ENCODE measurements at regions not wholly inside any gene's neighbourhood (a gene's known extent, or its start where the extent isn't known, plus 50 kb on each side); places are given as distances from the start of the nearest gene placed in this dataset.

DNA sequence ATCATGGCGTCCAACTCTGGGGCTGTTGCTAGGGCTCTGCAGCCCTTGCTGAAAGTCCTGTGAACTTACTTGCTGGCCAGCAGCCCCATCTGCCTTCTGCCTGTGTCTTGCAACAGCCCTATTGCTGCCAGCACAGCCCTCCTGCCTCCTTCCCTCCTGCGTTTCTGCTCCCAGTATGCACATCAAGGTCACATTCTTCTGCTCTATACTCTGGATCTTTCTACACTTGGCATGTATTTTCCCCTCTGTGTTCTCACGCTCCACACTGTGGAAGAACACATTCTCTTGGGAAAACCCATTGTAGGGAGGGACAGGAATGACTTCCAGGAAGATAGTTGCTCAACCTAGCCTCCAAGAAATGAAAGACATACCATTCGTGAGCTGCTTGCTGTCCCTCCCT is 80.9 kb upstream of the PHACTR2 start:
- TF ChIP-seq, protein P1, sequence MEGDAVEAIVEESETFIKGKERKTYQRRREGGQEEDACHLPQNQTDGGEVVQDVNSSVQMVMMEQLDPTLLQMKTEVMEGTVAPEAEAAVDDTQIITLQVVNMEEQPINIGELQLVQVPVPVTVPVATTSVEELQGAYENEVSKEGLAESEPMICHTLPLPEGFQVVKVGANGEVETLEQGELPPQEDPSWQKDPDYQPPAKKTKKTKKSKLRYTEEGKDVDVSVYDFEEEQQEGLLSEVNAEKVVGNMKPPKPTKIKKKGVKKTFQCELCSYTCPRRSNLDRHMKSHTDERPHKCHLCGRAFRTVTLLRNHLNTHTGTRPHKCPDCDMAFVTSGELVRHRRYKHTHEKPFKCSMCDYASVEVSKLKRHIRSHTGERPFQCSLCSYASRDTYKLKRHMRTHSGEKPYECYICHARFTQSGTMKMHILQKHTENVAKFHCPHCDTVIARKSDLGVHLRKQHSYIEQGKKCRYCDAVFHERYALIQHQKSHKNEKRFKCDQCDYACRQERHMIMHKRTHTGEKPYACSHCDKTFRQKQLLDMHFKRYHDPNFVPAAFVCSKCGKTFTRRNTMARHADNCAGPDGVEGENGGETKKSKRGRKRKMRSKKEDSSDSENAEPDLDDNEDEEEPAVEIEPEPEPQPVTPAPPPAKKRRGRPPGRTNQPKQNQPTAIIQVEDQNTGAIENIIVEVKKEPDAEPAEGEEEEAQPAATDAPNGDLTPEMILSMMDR (IDR thresholded peaks at IDR 0.05): no peak
- H3K27me3 ChIP-seq: no peaks in the 10 kb centered on the region
- 50 to 66% methylated on average over 4 of the region's 4 CpGs for WGBS, 2 donors
- intact Hi-C loops (cut with DNase I): no loop called here
- peak in 3 of 4 donors; percentile 29 to 36 (median 35) for ATAC-seq
- no peaks in the 10 kb centered on the region for H3K4me1 ChIP-seq
- no peak overlapping the region for H3K27ac ChIP-seq
- H3K36me3 ChIP-seq: no peaks in the 10 kb centered on the region
- no peak overlapping the region for H3K4me3 ChIP-seq
- DNase-seq: no peak
- no peak for FAIRE-seq
- no peaks in the 10 kb centered on the region for H3K9me3 ChIP-seq

DNA sequence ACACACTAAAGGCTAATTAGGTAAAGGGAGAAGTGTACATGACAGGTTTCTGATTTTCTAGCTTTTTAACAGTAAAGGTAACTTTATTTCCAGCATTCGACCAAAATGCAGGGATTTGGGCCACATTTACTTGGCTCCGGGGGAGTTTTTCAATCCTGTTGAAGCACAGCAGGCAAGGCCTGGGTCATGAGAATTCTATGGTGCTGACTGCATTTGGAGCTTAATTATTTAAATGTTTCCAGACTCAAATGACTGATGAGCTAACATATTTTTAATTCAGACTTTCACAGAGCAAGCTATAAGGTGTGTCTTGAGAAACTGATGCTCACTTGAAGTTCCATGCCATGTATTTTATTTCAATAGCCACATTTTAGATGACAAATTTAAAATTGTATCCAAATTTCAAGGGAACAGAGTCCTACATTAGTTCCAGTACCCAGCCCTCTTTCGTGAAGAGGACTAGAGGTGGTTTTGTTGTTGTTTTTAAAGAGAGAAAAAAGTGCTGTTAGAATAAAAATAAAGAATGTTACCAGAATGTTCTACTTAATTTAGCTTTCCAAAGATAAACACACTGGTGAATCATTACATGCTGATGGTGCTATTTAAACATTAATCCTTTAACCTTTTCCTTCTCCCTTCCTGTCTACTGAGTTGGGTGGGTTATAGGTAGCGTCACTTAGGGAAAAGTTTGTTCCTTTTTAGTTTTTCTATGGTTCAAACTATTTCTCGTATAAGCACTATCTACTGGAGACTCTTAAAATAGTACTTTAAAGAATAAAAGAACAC is 82.3 kb upstream of the PHACTR2 start:
- TF ChIP-seq, protein P1 (IDR thresholded peaks at IDR 0.05): no peak
- FAIRE-seq (no peak), ATAC-seq (peak in 1 of 4 donors; percentile 39), DNase-seq (no peak)
- Histone ChIP-seq H3K4me3 (no peak overlapping the region), H3K36me3 (no peaks in the 10 kb centered on the region), H3K9me3 (no peaks in the 10 kb centered on the region), H3K27me3 (no peaks in the 10 kb centered on the region), H3K4me1 (no peaks in the 10 kb centered on the region), H3K27ac (no peak overlapping the region)
- intact Hi-C loops (cut with DNase I): no loop called here
- 73 to 77% methylated on average over 5 of the region's 5 CpGs for WGBS, 2 donors

DNA sequence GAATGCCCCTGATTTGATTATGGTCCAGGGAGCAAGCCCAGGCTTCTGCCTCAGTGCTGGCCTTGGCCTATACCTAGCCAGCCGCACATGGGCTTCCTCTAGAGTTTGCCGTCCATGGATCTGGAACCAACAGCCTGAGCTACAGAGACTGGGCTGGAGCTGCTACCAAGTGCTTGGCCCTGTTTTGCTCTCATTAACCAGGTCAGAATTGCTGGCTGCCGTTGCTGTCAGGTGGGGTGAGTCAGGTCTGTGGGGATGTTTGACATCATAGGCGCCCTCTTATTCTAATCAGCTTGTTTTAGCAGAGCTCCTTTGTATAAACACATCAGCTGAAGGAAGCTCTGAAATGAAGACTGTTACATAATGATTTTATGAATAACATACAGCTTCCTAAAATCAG is 83.1 kb upstream of the PHACTR2 start:
- H3K4me1 ChIP-seq: no peaks in the 10 kb centered on the region
- 79 to 81% methylated on average over 4 of the region's 4 CpGs for WGBS, 2 donors
- no peaks in the 10 kb centered on the region for H3K27me3 ChIP-seq
- H3K9me3 ChIP-seq: no peaks in the 10 kb centered on the region
- no peaks in the 10 kb centered on the region for H3K36me3 ChIP-seq
- intact Hi-C loops (cut with DNase I): no loop called here
- DNase-seq: no peak
- no peak overlapping the region for H3K27ac ChIP-seq
- no peak overlapping the region for H3K4me3 ChIP-seq
- FAIRE-seq: no peak
- TF ChIP-seq, protein P1 (IDR thresholded peaks at IDR 0.05): no peak
- ATAC-seq: peak in 3 of 4 donors; percentile 21 to 83 (median 58)

DNA sequence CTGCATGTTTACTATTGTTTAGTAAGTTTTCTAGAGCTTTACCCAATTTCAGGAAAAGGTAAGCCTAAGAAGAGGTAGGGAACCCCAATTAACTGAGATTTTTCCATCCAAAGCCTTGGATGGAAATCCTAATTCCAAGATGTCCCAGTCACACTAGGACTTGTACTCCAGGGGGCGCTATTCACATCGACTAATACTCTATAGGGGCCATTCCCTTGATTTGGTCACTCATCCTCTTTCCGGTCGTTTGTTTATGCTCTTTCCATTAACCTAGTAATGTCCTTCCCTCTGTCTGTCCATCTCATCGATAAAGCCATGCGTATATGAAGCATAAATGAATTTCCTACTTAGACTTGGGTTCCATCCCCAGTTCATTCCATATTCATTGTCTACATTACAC is 80.8 kb upstream of the FUCA2 start:
- ATAC-seq (no peak), DNase-seq (no peak), FAIRE-seq (no peak)
- intact Hi-C loops (cut with DNase I): no loop called here
- Histone ChIP-seq H3K27ac (no peak overlapping the region), H3K4me1 (no peaks in the 10 kb centered on the region), H3K4me3 (no peak overlapping the region), H3K9me3 (no peaks in the 10 kb centered on the region), H3K27me3 (no peaks in the 10 kb centered on the region), H3K36me3 (no peaks in the 10 kb centered on the region)
- 53 to 59% methylated on average over 6 of the region's 6 CpGs for WGBS, 2 donors
- TF ChIP-seq, protein P1 (IDR thresholded peaks at IDR 0.05): peak in 2 of 4 donors; percentile 19

DNA sequence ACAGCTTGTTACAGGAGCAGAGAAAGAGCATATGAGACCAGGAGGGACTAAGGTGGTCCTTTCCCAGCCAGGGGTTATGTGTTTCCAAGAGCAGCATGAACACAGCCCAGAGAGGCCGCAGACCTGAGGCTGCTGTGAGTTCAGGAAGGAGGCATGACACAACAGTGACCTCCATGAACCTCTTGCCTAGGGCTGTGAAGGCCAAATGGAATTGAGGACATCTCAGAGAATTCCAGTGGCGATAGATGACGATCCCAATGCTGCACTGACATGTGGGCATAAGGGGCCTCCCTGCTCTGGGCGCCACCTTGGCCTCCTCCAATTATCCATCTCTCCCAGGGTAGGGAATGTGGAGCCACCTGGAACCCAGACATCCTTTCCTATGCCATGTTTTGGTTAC is 79.9 kb upstream of the FUCA2 start:
- no peaks in the 10 kb centered on the region for H3K27me3 ChIP-seq
- no peaks in the 10 kb centered on the region for H3K4me1 ChIP-seq
- no peak for DNase-seq
- no peak overlapping the region for H3K27ac ChIP-seq
- TF ChIP-seq, protein P1 (IDR thresholded peaks at IDR 0.05): no peak
- H3K36me3 ChIP-seq: no peaks in the 10 kb centered on the region
- no peak for FAIRE-seq
- ATAC-seq: no peak
- WGBS, 2 donors: 89 to 92% methylated on average over 4 of the region's 4 CpGs
- intact Hi-C loops (cut with DNase I): no loop called here
- H3K9me3 ChIP-seq: no peaks in the 10 kb centered on the region
- H3K4me3 ChIP-seq: no peak overlapping the region

Measured in pancreas (tissue), 10 donors.